GM19463 (cell line): ENCODE measurements at regions not wholly inside any gene's neighbourhood (a gene's known extent, or its start where the extent isn't known, plus 50 kb on each side); places are given as distances from the start of the nearest gene placed in this dataset.
"Not testable (repeated sequence)": the region's sequence is repeated elsewhere in the genome, so short reads cannot be mapped to it uniquely, and the experiment has no call there.

Source experiments
- ATAC-seq: cut with Tn5 transposase; IDR thresholded peaks from one replicate; pipeline ENCODE4 v1.9.1; 2021; ENCODE audit warnings: mild to moderate bottlenecking, moderate library complexity; ENCODE audit not compliant: unreplicated experiment

DNA sequence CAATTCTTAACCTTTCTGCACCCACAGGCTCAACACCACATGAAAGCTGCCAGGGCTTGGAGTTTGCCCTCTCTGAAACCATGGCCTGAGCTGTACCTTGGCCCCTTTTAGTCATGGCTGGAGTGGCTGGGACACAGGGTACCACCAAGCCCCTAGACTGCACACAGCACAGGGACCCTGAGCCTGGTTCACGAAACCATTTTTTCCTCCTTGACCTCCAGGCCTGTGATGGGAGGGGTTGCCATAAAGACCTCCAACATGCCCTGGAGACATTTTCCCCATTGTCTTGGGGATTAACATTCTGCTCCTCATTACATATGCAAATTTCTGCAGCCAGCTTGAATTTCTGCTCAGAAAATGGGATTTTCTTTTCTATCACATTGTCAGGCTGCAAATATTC lies 113.4 kb downstream of the XPNPEP1 start:
- not testable (repeated sequence) for ATAC-seq

DNA sequence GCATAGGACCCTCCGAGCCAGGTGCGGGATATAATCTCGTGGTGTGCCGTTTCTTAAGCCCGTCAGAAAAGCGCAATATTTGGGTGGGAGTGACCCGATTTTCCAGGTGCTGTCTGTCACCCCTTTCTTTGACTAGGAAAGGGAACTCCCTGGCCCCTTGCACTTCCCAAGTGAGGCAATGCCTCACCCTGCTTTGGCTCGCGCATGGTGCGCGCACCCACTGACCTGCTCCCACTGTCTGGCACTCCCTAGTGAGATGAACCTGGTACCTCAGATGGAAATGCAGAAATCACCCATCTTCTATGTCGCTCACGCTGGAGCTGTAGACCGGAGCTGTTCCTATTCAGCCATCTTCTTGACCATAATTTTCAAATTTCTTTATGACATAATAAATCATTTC lies 122.1 kb downstream of the XPNPEP1 start:
- ATAC-seq = not testable (repeated sequence)

DNA sequence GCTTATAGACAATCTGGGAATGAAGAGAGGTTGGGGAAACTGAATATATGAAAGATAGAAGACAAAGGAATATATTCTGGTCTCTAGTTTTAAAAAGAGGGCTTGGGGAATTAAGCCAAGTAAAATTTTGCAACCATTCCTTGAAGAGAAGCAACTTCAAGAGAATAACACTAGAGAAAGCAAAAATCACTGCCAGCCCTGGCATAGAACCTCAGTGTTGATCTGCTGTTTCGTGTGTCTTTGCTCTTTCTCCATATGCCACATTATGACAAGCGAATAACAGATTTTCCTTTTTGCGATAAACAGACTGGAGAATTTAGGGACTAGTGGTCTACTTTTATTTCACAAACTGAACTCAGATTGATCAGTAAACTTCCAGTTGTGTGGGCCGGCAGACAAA lies 132.7 kb downstream of the XPNPEP1 start:
- ATAC-seq = no peak

DNA sequence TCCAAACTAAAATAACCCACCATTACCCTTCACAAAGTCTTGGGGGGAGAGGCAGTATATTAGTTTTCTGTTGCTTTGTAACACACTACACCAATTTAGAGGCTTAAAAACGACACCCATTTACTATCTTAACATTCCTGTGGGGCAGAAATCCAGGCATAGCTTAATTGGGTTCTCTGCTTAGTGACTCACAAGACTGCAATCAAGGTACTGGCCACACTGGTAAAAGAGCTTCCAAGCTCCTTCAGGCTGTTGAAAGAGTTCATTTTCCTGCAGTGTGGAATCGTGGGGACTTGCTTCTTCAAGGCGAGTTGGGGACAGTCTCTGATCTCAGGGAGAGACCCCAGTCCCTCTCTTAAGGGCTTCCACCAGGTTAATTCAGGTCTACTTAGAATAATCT lies 139.1 kb downstream of the XPNPEP1 start:
- ATAC-seq = no peak

DNA sequence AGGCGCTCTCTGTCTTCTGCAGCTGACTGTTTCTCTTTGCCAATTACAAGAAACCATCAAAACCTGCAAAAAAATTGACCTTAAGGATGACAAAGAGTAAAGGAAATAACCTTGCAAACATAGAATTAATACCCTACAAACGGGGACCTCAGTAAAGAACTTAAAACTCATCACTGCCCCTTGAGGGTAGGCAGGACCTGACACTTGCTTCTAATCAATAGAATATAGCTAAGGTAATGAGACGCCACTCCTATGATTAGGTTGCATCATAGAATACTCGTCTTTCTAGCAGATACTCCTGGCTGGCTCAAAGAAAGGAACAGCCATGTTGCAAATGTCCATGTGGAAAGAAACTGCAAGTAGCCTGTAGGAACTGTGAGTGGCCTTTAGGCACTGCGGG lies 140.0 kb downstream of the XPNPEP1 start:
- ATAC-seq = no peak

DNA sequence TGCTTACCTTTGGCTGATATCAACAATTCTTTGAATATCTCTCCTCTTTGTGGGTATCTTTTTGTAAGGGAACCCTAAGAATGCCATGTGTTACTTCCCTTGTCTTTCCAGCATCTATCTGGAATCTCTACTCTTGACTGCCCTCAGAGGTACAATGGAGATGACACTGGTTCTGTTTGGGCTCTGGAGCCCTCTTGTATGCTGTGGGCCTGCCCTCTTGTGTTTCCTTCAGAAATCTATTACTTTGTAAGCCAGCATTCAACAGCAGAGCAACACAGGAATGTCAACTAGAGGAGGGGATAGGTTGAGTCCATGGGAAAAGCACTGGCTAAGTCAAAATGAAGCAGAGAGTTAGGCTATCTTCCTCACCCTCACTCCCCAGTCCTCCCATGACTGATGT lies 142.3 kb downstream of the XPNPEP1 start:
- no peak for ATAC-seq

DNA sequence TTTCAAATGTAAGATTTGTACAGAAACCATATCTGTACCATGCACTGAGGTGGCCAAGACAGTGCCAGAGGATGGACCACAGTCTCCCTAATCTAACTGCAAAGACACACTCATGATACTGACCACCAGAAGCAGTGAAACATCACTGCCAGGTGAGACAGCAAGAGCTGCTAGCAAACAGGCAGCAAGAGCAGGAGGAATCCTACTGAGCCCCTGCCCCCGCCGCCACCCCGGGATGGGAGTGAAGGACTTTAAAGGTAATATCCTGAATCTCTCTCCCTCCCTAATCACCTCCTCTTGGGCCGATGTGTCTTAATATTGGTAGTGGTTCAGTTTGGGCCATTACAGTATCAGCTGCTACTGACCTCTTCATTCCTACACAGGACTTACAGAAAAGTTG lies 144.3 kb downstream of the XPNPEP1 start:
- ATAC-seq = no peak

DNA sequence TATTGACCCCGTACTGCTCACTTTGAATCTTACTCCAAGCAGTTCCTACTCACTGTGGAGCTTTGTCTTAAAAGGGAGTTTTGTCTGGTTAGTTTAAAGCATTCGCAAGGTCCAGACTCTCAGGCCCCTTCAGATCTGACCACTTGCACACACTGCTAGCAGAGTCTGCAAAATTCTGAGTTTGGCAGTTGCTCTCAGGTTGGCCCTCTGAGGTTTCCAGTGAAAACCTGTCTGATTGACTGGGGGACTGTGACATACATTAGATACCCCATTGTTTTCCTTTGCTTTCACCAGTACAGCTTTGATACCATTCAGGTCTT lies 149.2 kb downstream of the XPNPEP1 start:
- ATAC-seq = no peak

DNA sequence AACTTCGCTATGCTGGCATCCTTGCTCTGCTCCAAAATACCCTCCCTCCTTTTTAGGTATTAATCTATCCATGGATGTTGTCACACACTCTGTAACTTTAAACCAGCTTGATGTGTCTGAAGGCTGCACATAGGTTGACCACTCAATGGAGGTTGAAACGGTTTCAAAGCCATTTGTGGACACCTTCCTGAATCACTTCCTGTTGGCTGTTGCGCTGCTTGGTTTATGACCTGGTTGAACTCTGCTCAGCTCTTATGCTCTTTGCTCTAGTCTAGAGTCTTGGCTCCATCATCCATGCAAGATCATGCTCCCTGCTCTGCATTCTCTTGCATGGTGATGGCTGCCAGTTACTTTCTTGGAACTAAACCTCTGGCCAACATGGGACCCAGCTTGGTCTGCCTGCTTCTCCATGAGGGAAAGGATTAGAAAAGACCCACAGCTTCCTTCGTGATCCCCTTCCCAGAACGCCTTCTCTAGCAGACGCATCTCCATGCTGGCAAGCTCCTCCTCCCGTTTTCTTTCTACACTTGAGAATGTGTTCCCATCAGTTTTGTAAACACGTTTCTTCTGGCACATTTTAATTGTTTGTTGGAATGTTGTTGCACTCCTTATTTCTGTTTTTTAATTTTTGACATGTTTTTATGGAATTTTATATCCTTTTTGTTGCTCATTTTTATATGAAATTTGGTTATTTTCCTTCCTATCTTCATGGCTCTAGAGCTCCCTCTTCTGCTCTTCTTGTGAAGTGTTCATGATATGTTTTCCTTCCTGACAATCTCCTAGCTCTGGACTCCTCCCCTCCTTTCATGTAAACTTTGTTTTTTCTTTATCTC lies 149.8 kb downstream of the XPNPEP1 start:
- no peak for ATAC-seq

DNA sequence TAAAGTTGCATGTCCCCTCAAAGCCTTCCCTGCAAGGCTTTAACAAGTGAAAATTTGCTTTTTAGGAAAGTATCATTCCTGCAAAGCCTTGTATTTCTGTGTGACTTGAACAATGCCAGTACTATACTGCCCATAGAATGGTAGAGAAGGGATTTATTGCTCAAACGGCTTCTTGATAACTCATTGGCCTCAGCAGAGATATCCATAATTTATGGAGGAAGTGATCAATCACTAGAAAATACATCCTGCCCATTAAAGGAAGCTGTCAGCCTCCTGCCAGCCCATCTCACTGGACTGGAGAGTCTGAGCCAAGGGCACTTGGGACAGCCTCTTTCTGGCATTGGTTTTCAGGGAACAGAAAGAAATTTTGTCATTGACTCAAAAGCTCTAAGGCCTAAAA lies 152.6 kb downstream of the XPNPEP1 start:
- ATAC-seq = no peak

DNA sequence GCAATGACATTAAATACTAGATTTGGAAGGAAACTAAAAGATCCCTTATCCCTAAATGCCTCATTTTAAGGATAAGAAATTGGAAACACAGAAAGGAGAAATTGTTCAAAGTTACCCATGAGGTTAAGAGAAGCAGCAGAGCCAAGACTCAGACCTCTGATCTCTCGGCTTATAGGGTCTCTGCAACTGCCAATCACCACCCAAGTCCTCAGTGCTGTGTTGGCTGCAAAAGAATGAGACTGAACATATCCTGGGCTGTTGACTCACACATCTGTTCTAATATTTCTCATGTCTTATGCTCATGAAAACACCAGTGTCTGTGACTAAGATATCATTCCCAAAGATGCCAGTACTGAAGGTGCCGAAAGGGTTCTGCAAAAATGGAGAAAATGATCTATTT lies 153.3 kb downstream of the XPNPEP1 start:
- no peak for ATAC-seq

DNA sequence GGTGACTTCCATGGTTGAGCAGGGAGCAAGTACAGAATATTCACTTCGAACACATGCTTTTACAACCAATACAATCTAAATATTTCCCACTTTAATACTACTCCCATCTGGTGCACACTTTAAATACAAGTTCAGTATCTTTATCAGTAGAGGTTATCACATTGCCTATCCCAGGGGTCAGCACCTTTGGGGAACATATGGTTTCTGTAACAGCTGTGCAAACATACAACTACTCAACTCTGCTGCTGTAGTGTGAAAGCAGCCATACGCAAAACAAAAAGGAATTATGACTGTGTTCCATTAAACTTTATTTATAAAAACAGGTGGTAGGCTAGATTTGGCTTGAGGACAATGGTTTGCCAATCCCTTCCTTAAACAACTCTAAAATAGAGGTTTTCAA lies 157.5 kb downstream of the XPNPEP1 start:
- ATAC-seq = no peak

DNA sequence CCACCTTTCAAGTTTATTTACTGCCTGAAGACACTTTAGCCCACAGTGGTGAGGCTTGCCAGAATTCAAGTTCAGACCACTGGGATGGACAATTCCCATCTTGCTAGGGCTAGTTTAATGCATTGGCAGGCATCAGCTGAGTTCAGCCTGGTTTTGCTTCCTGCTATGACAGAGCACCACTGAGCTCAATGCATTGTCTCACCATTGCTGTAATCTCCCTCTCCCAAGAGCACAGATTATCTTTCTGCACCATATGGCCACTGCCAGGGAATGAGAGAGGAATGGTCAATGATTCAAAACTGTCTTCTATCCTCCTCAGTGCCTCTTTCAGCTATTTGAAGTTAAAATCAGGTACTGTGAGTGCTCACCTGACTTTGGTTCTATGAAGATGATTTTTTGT lies 160.8 kb downstream of the XPNPEP1 start:
- no peak for ATAC-seq

DNA sequence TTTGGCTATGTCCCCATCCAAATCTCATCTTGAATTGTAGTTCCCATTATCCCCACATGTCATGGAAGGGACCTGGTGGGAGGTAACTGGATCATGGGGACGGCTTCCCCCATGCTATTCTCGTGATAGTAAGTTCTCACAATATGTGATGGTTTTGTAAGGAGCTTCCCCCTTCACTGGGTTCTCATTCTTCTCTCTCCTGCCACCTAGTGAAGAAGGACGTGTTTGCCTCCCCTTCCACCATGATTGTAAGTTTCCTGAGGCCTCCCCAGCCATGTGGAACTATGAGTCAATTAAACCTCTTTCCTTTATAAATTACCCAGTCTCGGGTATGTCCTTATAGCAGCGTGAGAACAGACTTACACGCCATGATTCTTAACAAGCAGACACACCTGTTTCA lies 165.6 kb downstream of the XPNPEP1 start:
- not testable (repeated sequence) for ATAC-seq

DNA sequence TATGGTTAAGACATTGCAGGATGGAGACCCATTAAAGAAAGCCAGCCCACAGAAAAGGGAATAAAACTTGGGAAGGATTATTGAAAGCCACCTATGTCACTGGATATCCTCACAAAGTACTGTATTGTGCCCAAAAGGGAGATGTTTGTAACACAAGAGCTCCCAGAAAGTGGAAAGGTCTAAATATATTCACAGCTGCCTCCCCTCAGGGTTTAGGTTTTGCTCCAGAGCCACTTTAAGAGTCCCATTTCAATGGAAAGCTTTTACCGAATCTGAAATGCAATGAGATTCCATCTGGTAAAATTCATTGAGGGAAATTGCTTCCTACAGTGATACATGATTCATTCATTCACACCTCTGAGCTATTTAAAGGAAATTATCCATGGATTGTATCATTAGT lies 176.4 kb downstream of the XPNPEP1 start:
- ATAC-seq = no peak

DNA sequence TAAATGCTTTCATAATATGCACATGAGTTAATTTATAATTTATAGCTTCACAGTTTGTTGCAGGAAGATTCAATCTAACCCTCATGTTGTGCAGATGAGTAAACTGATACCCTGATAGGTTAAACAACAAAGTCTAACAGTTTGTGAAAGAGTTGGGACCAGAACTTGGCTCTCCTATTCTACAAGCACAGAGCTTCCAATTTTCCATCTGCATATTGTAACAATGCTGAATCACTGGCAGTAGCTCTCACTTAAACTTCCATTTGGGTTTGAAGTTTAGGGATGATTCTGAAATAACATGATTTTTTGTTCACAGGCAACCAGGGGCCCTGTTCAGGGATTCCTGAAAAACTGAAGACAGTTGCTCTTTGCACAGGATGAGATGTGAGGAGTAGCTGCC lies 179.3 kb downstream of the XPNPEP1 start:
- no peak for ATAC-seq

DNA sequence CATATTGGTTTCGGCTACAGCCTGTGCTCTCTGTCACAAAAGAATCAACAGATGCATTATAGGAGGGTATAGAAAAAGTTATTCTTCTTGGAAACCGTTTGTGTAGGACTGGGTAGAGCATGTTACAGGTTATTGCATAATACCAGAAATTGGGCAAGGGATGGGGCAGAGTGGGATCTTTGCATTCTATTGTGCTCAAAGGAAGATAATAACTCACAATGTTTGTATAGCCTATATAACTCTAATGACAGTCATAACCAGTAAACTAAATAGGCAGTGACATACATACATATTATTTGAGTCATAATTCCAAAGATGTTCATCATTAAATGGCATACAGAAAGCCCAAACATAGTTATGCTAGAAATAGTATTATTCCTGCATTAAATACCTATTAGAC lies 179.7 kb downstream of the XPNPEP1 start:
- no peak for ATAC-seq

DNA sequence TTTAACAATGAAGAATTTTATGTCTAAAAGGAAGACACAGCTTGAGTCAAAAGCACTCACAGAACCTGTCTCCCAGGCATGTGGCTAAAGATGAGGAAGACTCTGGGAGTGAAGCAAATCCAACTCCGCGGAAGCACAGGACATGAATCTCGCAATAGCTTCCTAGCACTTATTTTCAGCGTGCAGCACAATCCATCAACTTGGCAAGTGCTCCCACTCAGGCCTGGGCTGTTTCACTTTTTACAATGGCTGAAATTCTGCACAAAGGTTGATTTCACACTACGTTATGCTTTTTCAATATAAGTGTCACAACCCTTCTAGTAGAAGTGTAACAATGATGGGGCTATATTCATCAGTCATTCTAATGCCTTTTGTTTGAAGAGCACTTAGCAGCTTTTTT lies 180.2 kb downstream of the XPNPEP1 start:
- ATAC-seq = no peak

DNA sequence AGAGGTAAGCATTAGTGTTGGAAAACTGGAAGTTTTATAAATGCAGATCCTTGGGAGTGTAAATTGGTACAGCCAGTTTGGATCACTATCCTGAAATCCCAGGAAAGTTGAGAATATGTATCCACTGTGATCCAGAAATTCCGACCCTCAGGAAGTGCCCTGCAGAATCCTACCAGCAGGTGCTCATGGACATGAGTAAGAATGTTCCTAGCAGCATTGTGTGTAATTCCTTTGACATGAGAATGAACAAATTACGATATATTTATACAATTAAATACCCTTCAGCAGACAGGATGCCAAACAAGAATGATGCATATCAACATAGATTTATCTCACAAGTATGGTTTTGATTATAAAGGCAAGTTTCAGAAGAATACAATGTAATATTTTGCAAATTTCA lies 181.6 kb downstream of the XPNPEP1 start:
- no peak for ATAC-seq

DNA sequence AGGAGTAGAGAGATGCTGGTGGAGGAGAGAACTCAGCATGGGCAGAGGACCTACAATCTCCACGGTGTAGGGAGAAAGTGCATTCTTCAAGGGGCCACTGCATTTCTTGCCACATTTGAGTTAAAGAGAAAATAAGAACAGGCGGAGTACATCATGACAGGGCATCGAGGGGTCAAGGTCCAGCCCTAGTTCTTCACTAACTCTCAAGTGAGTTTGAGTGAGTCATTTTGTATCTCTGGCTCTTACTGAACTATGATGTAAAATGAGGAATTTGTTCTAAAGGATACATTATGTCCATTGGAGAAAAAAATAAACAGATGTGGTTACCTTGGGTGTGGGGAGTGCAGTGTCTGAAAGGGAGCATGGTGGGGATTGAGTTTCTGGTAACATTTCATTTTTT lies 182.9 kb downstream of the XPNPEP1 start:
- no peak for ATAC-seq

DNA sequence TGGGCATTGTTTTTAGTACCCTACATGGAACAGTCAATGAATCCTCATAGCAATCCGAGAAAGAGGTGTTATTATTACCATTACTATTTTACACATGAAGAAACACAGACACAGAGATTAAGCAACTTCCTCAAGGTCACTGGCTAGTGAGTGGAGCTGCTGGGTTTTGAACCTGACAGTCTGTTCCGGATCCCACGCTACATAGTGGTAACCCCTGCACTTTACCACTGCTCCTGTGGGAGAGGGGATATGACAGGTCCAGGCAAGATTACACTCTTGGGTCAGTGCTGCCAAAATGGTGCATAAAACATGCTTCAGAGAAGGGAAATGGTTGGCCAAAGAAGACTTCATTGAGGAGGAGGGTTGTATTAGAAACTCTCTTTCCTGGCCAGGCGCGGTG lies 185.7 kb downstream of the XPNPEP1 start:
- no peak for ATAC-seq

DNA sequence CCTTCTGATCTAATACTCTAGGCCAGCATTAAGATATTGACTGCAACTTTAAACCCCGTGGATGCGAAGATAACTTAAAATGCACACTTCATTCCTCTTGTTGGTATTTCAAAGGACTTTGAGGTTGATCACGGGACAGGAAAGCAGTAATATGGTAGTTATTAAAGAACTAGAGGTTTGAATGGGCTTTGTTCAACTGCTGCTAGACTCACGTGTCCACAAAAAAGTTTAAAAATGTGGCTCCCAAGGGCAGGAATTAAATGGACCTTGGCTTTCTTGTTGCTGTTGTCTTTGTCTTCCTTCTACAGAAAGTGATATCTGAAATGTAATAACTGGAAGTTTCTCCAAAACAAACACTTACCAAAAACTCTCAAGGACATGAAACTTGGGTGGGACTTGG lies 186.3 kb downstream of the XPNPEP1 start:
- no peak for ATAC-seq

DNA sequence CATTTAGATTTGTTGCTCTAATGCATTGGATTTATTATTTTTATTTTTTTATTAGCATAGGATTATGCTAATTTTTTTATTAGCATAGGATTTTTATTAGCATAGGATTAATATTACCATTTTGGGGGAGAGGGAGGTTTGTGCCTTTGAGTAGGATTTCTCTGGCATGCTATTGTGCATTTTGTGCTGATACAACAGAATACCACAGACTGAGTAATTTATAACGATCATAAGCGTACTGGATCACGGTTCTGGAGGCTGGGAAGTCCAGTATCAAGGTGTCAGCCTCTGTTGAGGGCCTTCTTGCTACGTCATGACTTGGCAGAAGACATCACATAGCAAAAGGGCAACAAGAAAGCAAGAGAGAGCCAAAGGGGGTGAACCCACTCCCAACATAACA lies 187.5 kb downstream of the XPNPEP1 start:
- ATAC-seq = no peak
